Neural crest cell (in vitro differentiated cells): ENCODE measurements at regions not wholly inside any gene's neighbourhood (a gene's known extent, or its start where the extent isn't known, plus 50 kb on each side); places are given as distances from the start of the nearest gene placed in this dataset.

Source experiments
- DNase-seq: peaks from one replicate; pipeline ENCODE4 v3.0.0; 2021; ENCODE audit warnings: low read depth, mixed read lengths, low spot score
- H3K27ac Mint-ChIP-seq: one replicate; pipeline ENCODE4 v1.8.0; 2021; ENCODE audit warnings: mild to moderate bottlenecking, mixed read lengths; ENCODE audit not compliant: unreplicated experiment
- H3K27me3 Mint-ChIP-seq: 2 replicates; pipeline ENCODE4 v1.8.0; 2021; ENCODE audit warnings: low read depth, mild to moderate bottlenecking, mixed read lengths
- H3K36me3 Mint-ChIP-seq: 2 replicates; pipeline ENCODE4 v1.8.0; 2021; ENCODE audit warnings: low read depth, mild to moderate bottlenecking, mixed read lengths
- H3K4me1 Mint-ChIP-seq: 2 replicates; pipeline ENCODE4 v1.8.0; 2021; ENCODE audit warnings: mixed read lengths
- H3K4me3 Mint-ChIP-seq: one replicate; pipeline ENCODE4 v1.8.0; 2021; ENCODE audit warnings: mild to moderate bottlenecking, mixed read lengths
- H3K9me3 Mint-ChIP-seq: 2 replicates; pipeline ENCODE4 v1.8.0; 2021; ENCODE audit warnings: mixed read lengths
- CTCF ChIP-seq: fragments of 200-600 bp; sonication (generic); conservative IDR thresholded peaks from 2 replicates; pipeline ENCODE4 v1.5.0; 2021; ENCODE audit warnings: antibody characterized with exemption, mild to moderate bottlenecking

DNA sequence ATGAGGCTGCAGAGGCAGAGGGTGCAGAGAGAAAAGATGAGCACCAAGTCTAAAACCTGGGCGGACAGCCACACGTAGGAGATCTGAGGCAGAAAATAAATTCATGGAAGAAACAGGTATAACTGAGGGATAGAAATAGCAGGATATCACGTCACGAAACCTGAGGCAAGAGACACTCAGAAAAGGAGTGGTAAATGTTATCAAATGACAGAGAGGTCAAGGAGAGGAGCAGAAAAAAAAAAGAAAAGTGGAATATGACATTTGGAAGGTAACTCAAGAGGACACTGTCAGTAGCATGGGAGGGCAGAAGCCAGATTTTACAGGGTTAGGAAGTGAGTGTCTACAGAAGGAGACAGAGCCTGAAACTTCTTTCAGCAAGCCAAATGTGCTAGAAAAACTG is 84.2 kb upstream of the FBXL4 start:
- Mint-ChIP-seq H3K9me3 (peaks cover 7% of the 10 kb centered on the region), H3K36me3 (peaks cover 7% of the 10 kb centered on the region), H3K4me3 (no peak overlapping the region), H3K4me1 (no peaks in the 10 kb centered on the region), H3K27ac (no peak overlapping the region), H3K27me3 (peaks cover 4% of the 10 kb centered on the region)
- no peak for TF ChIP-seq CTCF
- DNase-seq, result no peak

- DNase-seq, result no peak
- peaks cover 17% of the 10 kb centered on the region for H3K9me3 Mint-ChIP-seq
Measured at GRCh38 chr6:99030915-99031314, 83.2 kb upstream of the FBXL4 start.

DNA sequence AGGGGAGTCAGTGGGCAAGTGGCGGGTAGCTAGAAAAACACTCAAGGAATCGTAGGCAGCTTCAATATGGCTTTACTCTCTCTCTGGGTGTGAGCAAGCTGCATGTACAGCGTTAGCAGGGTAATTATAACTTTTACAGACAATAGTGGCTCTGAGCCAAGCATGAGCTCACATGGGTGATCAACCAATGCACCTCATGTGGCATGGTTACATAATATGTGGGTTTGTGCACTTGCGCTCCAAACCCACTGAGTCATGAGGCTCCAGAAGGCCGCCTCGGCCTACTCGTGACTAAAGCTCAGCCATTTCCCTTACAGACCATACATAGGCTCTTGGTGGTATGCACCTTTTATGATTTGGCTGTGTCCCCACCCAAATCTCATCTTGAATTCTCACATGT is 78.4 kb upstream of the FBXL4 start:
- no peak overlapping the region for H3K4me3 Mint-ChIP-seq
- H3K36me3 Mint-ChIP-seq, result peaks cover 16% of the 10 kb centered on the region
- no peaks in the 10 kb centered on the region for H3K4me1 Mint-ChIP-seq
- peaks cover 19% of the 10 kb centered on the region for H3K9me3 Mint-ChIP-seq
- no peak for DNase-seq
- H3K27me3 Mint-ChIP-seq, result peaks cover 4% of the 10 kb centered on the region
- no peak overlapping the region for H3K27ac Mint-ChIP-seq
- no peak for TF ChIP-seq CTCF

More at GRCh38 chr6:99030915-99031314, 83.2 kb upstream of the FBXL4 start:
- peaks cover 4% of the 10 kb centered on the region for H3K27me3 Mint-ChIP-seq
- peaks cover 16% of the 10 kb centered on the region for H3K36me3 Mint-ChIP-seq
- no peaks in the 10 kb centered on the region for H3K4me1 Mint-ChIP-seq
- no peak for TF ChIP-seq CTCF
- no peak overlapping the region for H3K4me3 Mint-ChIP-seq
- no peak overlapping the region for H3K27ac Mint-ChIP-seq

- Mint-ChIP-seq H3K4me3 (no peak overlapping the region), H3K27me3 (peaks cover 4% of the 10 kb centered on the region), H3K9me3 (peaks cover 19% of the 10 kb centered on the region), H3K36me3 (peaks cover 16% of the 10 kb centered on the region), H3K27ac (no peak overlapping the region), H3K4me1 (no peaks in the 10 kb centered on the region)
- no peak for TF ChIP-seq CTCF
- no peak for DNase-seq
Measured at GRCh38 chr6:99024089-99024488, 76.3 kb upstream of the FBXL4 start.

DNA sequence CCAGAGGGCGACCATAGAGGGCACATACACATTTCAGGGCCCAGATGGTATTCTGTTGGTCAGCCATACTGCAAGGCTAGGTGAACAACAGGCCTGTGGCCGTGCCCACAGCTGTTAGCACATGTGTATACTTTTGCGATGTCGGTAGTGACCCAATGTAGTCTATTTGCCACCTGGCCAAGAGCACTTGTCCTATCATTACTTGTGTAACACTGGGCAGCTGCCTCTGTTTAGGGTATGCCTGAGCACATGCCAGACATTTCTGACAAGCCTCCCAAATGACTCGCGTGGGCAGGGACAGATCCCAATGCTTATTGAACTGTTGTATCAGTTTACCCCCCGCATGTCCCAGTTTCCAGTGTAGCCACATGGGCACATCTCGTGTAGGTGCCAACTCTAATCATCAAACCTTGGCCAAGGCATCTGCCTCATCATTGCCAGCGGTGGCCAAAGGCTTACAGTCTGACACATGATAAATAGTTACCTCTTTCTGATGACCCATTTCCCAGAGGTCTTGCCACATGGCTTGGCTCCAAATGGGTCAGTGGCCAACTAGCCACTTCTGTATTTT is 74.4 kb upstream of the FBXL4 start:
- no peak for DNase-seq
- no peaks in the 10 kb centered on the region for H3K4me1 Mint-ChIP-seq
- H3K27ac Mint-ChIP-seq, result no peak overlapping the region
- peaks cover under 1% of the 10 kb centered on the region for H3K27me3 Mint-ChIP-seq
- H3K9me3 Mint-ChIP-seq, result peaks cover 12% of the 10 kb centered on the region
- peaks cover 9% of the 10 kb centered on the region for H3K36me3 Mint-ChIP-seq
- no peak for TF ChIP-seq CTCF
- no peak overlapping the region for H3K4me3 Mint-ChIP-seq
